ENCODE measurements at regions not wholly inside any gene's neighbourhood (a gene's known extent, or its start where the extent isn't known, plus 50 kb on each side); places are given as distances from the start of the nearest gene placed in this dataset.

DNA sequence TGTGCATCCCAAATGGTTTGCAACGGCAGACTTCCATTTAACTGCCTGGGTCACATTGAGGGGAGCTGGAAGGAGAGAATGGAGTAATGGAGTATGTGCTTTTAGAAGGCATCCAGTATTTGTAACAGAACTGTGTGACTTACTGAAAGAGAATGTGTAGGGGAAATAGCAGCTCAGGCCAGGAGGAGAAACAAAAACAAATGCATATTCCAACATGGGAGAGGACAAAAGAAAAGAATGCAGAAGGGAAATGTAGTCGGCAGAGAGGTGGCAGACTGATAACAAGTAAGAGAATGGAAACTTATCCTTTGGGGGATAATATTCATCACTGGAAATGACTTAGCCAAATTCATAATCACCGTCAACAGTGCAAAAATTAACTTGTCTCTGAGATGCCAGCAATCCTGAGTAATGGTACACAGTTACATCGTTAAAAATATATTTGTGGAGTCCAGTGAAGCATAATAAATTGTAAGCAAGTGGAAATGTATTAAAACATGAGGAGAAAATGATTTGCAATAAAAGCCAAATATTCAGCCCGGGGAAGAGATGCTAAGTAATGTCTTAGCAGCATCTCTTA, 294.9 kb upstream of the SGO1 start:
- Histone ChIP-seq H4K5ac (ENCODE audit: low read depth, low read length) (no peak overlapping the region), H4K8ac (ENCODE audit: low read depth in 2 of 2, low read length in 2 of 2) (no peak overlapping the region), H3K4ac (ENCODE audit: low read depth, low read length) (no peak overlapping the region), H2AK5ac (ENCODE audit: low read depth, low read length) (no peak overlapping the region), H2AFZ (replicated peaks; ENCODE audit: low read length, poor library complexity) (no peak overlapping the region), H3K4me1 (ENCODE audit: control insufficient read depth, insufficient read depth, low read length) (no peaks in the 10 kb centered on the region), H3K4me3 (ENCODE audit: insufficient read depth, low read depth, low read length) (no peak overlapping the region), H3K4me2 (ENCODE audit: low read depth, low read length) (no peak overlapping the region), H4K20me1 (ENCODE audit: insufficient read depth, low read length) (no peaks in the 10 kb centered on the region), H3K56ac (ENCODE audit: extremely low read depth, insufficient read depth, low read length) (no peak overlapping the region), H3K14ac (replicated peaks; ENCODE audit: low read depth, low read length) (no peak overlapping the region), H4K91ac (ENCODE audit: insufficient read depth, low read depth, low read length) (no peak overlapping the region), H3K23ac (ENCODE audit: low read depth, low read length) (no peak overlapping the region), H2AK9ac (replicated peaks; ENCODE audit: low read depth, low read length, poor library complexity) (no peak overlapping the region), H3K9ac (ENCODE audit: low read depth, low read length) (no peak overlapping the region), H3K27me3 (ENCODE audit: control insufficient read depth, insufficient read depth, low read length) (no peaks in the 10 kb centered on the region), H2BK20ac (ENCODE audit: low read depth, low read length) (no peak overlapping the region), H3K18ac (ENCODE audit: low read depth, low read length) (no peak overlapping the region), H3K79me1 (ENCODE audit: low read depth in 1 of 2, low read length in 2 of 2) (no peaks in the 10 kb centered on the region), H3K36me3 (ENCODE audit: control insufficient read depth, insufficient read depth, low read length) (no peaks in the 10 kb centered on the region), H3K9me3 (ENCODE audit: control insufficient read depth, insufficient read depth, low read length) (peaks cover 5% of the 10 kb centered on the region; the same call in 1 of the 2 replicates), H2BK120ac (ENCODE audit: low read depth, low read length) (no peak overlapping the region), H2BK5ac (ENCODE audit: low read depth, low read length, poor library complexity, severe bottlenecking) (no peak overlapping the region), H2BK15ac (ENCODE audit: low read depth, low read length) (no peak overlapping the region), H3K9me1 (ENCODE audit: insufficient read depth, low read length) (no peaks in the 10 kb centered on the region), H3K27ac (ENCODE audit: insufficient read depth, low read length) (no peak overlapping the region)
- intact Hi-C loops (cut with micrococcal nuclease): no loop called here
- TF ChIP-seq MXI1 (IDR thresholded peaks at IDR 0.05; ENCODE audit: borderline replicate concordance, low read depth, low read length) (no peak), RCOR1 (IDR thresholded peaks at IDR 0.05; ENCODE audit: insufficient replicate concordance, low read length) (no peak), BHLHE40 (IDR thresholded peaks at IDR 0.05; ENCODE audit: low read depth, low read length) (no peak), MAFK (IDR thresholded peaks at IDR 0.05; ENCODE audit: low read depth, low read length) (no peak), USF2 (IDR thresholded peaks at IDR 0.05; ENCODE audit: low read depth, low read length) (no peak), MAZ (IDR thresholded peaks at IDR 0.05; ENCODE audit: borderline replicate concordance, low read depth, low read length) (no peak), SMC3 (IDR thresholded peaks at IDR 0.05; ENCODE audit: low read depth, low read length) (no peak), FOS (IDR thresholded peaks at IDR 0.05; ENCODE audit: low read depth, low read length) (no peak), CHD1 (IDR thresholded peaks at IDR 0.05; ENCODE audit: low read depth, low read length) (no peak), RAD21 (IDR thresholded peaks at IDR 0.05; ENCODE audit: low read length) (no peak)
- TF ChIP-seq, protein P1, sequence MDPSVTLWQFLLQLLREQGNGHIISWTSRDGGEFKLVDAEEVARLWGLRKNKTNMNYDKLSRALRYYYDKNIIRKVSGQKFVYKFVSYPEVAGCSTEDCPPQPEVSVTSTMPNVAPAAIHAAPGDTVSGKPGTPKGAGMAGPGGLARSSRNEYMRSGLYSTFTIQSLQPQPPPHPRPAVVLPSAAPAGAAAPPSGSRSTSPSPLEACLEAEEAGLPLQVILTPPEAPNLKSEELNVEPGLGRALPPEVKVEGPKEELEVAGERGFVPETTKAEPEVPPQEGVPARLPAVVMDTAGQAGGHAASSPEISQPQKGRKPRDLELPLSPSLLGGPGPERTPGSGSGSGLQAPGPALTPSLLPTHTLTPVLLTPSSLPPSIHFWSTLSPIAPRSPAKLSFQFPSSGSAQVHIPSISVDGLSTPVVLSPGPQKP (IDR thresholded peaks at IDR 0.05; ENCODE audit: borderline replicate concordance, low read depth, low read length): no peak
- TF ChIP-seq, protein P2, sequence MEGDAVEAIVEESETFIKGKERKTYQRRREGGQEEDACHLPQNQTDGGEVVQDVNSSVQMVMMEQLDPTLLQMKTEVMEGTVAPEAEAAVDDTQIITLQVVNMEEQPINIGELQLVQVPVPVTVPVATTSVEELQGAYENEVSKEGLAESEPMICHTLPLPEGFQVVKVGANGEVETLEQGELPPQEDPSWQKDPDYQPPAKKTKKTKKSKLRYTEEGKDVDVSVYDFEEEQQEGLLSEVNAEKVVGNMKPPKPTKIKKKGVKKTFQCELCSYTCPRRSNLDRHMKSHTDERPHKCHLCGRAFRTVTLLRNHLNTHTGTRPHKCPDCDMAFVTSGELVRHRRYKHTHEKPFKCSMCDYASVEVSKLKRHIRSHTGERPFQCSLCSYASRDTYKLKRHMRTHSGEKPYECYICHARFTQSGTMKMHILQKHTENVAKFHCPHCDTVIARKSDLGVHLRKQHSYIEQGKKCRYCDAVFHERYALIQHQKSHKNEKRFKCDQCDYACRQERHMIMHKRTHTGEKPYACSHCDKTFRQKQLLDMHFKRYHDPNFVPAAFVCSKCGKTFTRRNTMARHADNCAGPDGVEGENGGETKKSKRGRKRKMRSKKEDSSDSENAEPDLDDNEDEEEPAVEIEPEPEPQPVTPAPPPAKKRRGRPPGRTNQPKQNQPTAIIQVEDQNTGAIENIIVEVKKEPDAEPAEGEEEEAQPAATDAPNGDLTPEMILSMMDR (conservative IDR thresholded peaks at IDR 0.05; ENCODE audit: low read depth, low read length): no peak
- CTCF ChIA-PET: no interaction called here
- POLR2A ChIA-PET (ENCODE audit: unreplicated experiment): no interaction called here
- DNase-seq: no peak
- no TSS peak for BruUV-seq (replicated peaks)
- no CpG with 5 or more reads among the region's 5 CpGs for WGBS, 2 experiments (ENCODE audit: extremely low coverage in 2 of 2, insufficient read length in 1 of 2)
- no peak for ATAC-seq (ENCODE audit: low read depth)
- in situ Hi-C loops (cut with MboI; ENCODE audit: low sequenced_read_pairs): no loop called here
- dilution Hi-C loops (cut with HindIII; ENCODE audit: low sequenced_read_pairs, unreplicated experiment): no loop called here
